ENCODE measurements at regions not wholly inside any gene's neighbourhood (a gene's known extent, or its start where the extent isn't known, plus 50 kb on each side); places are given as distances from the start of the nearest gene placed in this dataset.

DNA sequence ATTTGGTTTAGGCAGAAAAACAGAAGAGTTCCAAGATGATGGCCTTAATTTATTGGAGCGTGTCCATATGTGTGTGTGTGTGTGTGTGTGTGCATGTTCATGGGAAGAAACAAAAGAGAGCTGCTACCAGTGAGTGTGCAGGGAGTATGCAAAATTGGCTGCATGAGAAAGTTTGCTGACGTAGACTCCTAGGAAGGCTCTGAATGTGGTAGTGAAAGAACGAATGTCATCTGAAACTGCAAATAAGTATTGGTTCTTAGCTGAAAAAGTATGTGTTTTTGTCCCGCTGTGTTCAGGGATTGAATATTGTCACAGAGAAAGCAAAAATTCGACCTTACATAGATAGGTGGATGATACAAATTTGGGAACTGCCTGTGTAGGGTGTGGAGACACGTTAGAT, 542.6 kb upstream of the COX7C start:
- TF ChIP-seq, protein P1, sequence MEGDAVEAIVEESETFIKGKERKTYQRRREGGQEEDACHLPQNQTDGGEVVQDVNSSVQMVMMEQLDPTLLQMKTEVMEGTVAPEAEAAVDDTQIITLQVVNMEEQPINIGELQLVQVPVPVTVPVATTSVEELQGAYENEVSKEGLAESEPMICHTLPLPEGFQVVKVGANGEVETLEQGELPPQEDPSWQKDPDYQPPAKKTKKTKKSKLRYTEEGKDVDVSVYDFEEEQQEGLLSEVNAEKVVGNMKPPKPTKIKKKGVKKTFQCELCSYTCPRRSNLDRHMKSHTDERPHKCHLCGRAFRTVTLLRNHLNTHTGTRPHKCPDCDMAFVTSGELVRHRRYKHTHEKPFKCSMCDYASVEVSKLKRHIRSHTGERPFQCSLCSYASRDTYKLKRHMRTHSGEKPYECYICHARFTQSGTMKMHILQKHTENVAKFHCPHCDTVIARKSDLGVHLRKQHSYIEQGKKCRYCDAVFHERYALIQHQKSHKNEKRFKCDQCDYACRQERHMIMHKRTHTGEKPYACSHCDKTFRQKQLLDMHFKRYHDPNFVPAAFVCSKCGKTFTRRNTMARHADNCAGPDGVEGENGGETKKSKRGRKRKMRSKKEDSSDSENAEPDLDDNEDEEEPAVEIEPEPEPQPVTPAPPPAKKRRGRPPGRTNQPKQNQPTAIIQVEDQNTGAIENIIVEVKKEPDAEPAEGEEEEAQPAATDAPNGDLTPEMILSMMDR (IDR thresholded peaks at IDR 0.05; ENCODE audit: control insufficient read depth, extremely low read depth, insufficient read depth): no peak
- H3K4me3 ChIP-seq (ENCODE audit: low read depth, low read length): no peak overlapping the region
- DNase-seq (ENCODE audit: low read depth): no peak

DNA sequence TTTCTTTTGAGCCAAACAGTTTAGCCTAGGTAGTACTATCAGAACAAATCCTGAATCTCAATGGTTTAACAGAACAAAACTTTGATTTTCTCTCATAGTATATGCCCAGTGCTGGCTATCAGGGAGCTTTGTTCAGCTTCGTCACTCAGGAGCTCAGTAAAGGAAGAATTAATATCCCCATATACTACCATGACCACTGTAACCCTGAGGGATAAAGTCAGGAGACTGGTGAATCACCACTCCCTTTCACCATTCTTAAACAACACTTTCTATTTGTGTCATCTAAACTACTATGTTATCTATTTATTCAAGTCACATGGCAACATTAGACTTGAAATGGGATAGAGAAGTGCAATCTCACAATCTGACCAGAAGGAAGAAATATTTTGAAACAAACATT, 522.6 kb upstream of the COX7C start:
- no peak overlapping the region for H3K4me3 ChIP-seq (ENCODE audit: low read depth, low read length)
- DNase-seq (ENCODE audit: low read depth): no peak
- TF ChIP-seq, protein P1 (IDR thresholded peaks at IDR 0.05; ENCODE audit: control insufficient read depth, extremely low read depth, insufficient read depth): no peak

GRCh38 chr5:86101966-86102365, 515.8 kb upstream of the COX7C start:
- TF ChIP-seq, protein P1 (IDR thresholded peaks at IDR 0.05; ENCODE audit: control insufficient read depth, extremely low read depth, insufficient read depth): no peak
- DNase-seq (ENCODE audit: low read depth): no peak
- H3K4me3 ChIP-seq (ENCODE audit: low read depth, low read length): no peak overlapping the region

GRCh38 chr5:86108825-86109224, 508.9 kb upstream of the COX7C start:
- no peak overlapping the region for H3K4me3 ChIP-seq (ENCODE audit: low read depth, low read length)
- TF ChIP-seq, protein P1 (IDR thresholded peaks at IDR 0.05; ENCODE audit: control insufficient read depth, extremely low read depth, insufficient read depth): no peak
- DNase-seq (ENCODE audit: low read depth): no peak

DNA sequence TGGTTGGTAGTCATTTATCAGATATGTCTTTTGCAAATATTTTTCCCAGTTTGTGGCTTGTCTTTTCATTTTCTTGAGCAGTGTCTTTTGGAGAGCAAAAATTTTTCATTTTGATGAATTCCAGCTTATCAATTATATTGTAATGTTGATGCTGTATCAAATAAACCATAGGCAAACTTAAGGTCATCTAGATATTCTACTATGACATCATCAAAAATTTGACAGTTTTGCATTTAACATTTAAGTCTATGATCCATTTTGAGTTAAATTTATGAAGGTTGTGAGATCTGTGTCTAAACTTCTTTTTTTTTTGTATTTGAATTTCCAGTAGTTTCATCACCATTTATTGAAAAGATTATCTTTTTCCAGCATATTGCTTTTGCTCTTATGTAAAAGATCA, 505.5 kb upstream of the COX7C start:
- TF ChIP-seq, protein P1 (IDR thresholded peaks at IDR 0.05; ENCODE audit: control insufficient read depth, extremely low read depth, insufficient read depth): no peak

DNA sequence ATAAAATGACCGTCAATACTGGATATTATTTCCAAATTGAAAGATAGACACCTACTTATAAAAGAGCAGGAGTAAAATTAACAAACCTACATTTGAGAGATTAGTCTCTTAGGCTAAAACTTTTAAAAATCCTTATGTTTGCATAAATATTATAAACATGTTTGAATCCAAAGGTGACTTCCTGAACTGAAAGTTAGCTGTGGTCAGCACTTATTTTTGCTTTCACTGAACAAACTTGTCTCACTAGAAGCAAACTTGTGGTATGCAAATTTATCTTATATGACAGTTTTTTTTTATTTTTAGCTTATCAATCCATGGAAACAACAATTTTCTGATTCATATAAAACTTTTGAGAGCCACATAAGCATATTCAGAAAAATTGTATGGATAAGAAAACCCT, 502.6 kb upstream of the COX7C start:
- TF ChIP-seq, protein P1 (IDR thresholded peaks at IDR 0.05; ENCODE audit: control insufficient read depth, extremely low read depth, insufficient read depth): no peak
- no peak overlapping the region for H3K4me3 ChIP-seq (ENCODE audit: low read depth, low read length)
- no peak for DNase-seq (ENCODE audit: low read depth)

More for the DNA sequence above, 505.5 kb upstream of the COX7C start:
- no peak for DNase-seq (ENCODE audit: low read depth)
- H3K4me3 ChIP-seq (ENCODE audit: low read depth, low read length): no peak overlapping the region

DNA sequence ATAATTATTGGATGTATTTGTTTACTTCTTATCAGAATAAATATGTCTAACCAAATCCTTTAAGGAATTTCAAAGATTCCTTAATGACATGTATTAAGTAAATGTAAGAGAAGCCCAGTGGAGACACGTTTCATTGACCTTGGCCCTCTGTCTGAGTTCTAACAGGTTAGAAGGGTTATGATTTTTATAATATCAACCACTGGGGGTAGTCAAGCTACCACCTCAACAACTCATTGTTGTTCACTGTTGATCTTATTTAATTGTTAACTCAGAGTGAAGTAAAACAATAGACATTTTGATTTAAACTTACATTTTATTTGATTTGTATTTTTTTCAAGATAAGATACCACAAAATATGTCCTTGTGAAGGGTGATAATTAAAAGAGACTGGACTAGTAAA, 499.2 kb upstream of the COX7C start:
- no peak overlapping the region for H3K4me3 ChIP-seq (ENCODE audit: low read depth, low read length)
- DNase-seq (ENCODE audit: low read depth): no peak
- TF ChIP-seq, protein P1 (IDR thresholded peaks at IDR 0.05; ENCODE audit: control insufficient read depth, extremely low read depth, insufficient read depth): no peak

Data from LNCaP clone FGC (cell line).